Hematopoietic multipotent progenitor cell treated with erythropoietin and hydrocortisone succinate and interleukin-3 and kit ligand, for 17 days (in vitro differentiated cells): ENCODE measurements at regions not wholly inside any gene's neighbourhood (a gene's known extent, or its start where the extent isn't known, plus 50 kb on each side); places are given as distances from the start of the nearest gene placed in this dataset.
"Not testable (repeated sequence)": the region's sequence is repeated elsewhere in the genome, so short reads cannot be mapped to it uniquely, and the experiment has no call there.

Experiments used
- DNase-seq: peaks from one replicate; pipeline ENCODE4 v3.0.0-alpha.2; 2015; ENCODE audit warnings: low spot score

- DNase-seq = no peak
Measured at GRCh38 chr2:43070676-43071502, 155.5 kb downstream of the ZFP36L2 start.

GRCh38 chr2:43070030-43070429 lies 156.4 kb downstream of the ZFP36L2 start:
- DNase-seq = no peak

GRCh38 chr2:43068631-43069517 lies 157.5 kb downstream of the ZFP36L2 start:
- DNase-seq = no peak

GRCh38 chr2:43068041-43068533 lies 158.3 kb downstream of the ZFP36L2 start:
- no peak for DNase-seq

GRCh38 chr2:43067254-43068040 lies 159.0 kb downstream of the ZFP36L2 start:
- no peak for DNase-seq

- not testable (repeated sequence) for DNase-seq
Measured at GRCh38 chr2:43066541-43067253, 159.7 kb downstream of the ZFP36L2 start.

GRCh38 chr2:43065871-43066270 lies 160.5 kb downstream of the ZFP36L2 start:
- no peak for DNase-seq

GRCh38 chr2:43065036-43065435 lies 161.4 kb downstream of the ZFP36L2 start:
- DNase-seq = no peak

GRCh38 chr2:43063096-43063495 lies 163.3 kb downstream of the ZFP36L2 start:
- not testable (repeated sequence) for DNase-seq

- no peak for DNase-seq
Measured at GRCh38 chr2:43062058-43062457, 164.3 kb downstream of the ZFP36L2 start.

GRCh38 chr2:43060390-43061016 lies 165.9 kb downstream of the ZFP36L2 start:
- no peak for DNase-seq

GRCh38 chr2:43059183-43059897 lies 167.1 kb downstream of the ZFP36L2 start:
- no peak for DNase-seq

- no peak for DNase-seq
Measured at GRCh38 chr2:43058726-43059110, 167.7 kb downstream of the ZFP36L2 start.

GRCh38 chr2:43057742-43058725 lies 168.4 kb downstream of the ZFP36L2 start:
- DNase-seq = no peak

GRCh38 chr2:43057026-43057741 lies 169.2 kb downstream of the ZFP36L2 start:
- no peak for DNase-seq

- DNase-seq = no peak
Measured at GRCh38 chr2:43055985-43056384, 170.4 kb downstream of the ZFP36L2 start.

- no peak for DNase-seq
Measured at GRCh38 chr2:43055086-43055912, 171.1 kb downstream of the ZFP36L2 start.
